CD4-positive, alpha-beta T cell treated with Interleukin-17A for 4 hours (primary cell): ENCODE measurements at regions not wholly inside any gene's neighbourhood (a gene's known extent, or its start where the extent isn't known, plus 50 kb on each side); places are given as distances from the start of the nearest gene placed in this dataset.

ENCODE experiments used
- DNase-seq: peaks from one replicate; pipeline ENCODE4 v3.0.0-alpha.2; 2020; ENCODE audit warnings: mixed read lengths

DNA sequence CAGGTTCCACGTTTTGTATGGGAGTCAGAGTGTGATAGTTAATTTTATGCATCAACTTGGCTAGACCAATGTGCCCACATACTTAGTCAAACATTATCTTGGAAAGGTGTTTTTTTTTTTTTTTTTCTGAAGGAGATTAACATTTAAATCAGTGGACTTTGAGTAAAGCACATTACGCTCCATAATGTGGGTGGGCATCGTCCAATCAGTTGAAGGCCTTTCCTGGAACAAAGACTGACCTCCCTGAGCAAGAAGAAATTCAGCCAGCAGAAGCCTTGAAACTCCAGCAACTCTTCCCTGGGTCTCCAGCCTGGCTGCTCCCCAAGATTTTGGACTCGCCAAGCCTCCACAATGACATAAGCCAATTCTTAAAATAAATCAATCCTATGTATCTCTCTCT, 711.4 kb downstream of the MTRR start:
- no peak for DNase-seq

DNA sequence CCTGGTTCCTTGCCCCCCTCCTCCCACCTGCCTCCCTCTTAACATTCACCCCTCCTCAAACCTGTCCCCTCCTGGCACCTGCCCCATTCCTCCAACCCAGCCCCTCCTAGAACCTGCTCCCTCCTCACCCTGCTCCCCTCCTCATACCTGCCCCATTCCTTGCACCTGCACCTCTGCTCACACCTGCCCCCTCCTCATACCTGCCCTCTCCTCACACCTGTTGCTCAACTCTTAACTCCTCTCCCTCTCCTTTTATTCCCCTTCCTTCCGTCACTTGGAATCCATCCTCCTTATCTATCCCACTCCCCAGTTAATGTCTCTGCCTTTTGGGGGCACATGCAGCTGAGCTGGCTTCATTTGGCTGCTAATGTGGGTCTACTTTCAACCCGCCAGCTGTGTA, 712.1 kb downstream of the MTRR start:
- no peak for DNase-seq

DNA sequence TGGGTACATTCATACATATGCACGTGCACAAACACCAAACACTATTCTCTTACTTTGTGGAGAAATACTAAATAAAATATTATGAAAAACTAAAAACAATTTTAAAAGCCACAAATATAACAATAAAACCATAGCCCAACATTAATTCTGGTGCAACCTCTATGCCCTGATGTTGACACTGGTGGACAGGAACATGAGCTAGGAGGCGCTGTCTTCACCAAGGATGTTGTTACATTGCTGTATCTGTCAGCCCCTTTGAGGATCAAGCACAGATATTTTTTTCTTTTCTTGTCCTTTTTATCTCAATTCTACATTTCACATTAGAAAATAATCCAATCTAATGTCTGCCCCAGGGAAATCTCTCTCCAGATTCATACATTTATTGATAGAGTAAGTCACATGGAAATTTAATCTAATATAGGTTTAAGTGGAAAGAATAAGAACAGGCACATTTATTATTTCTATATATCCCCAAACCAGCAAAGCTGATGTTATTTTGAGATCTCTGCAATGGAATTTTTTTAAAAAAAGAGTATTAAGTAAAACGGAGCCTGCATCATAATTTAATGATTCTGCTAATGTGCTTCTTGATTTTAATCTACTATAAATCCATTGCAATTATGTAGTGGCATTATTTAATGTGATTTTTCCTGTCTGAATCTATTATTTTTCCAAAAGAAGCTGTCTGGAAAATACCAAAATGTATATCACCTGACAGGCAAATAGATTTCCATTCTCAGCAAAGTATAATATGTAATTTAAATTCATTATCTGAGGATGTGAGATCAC, 716.5 kb downstream of the MTRR start:
- no peak for DNase-seq

DNA sequence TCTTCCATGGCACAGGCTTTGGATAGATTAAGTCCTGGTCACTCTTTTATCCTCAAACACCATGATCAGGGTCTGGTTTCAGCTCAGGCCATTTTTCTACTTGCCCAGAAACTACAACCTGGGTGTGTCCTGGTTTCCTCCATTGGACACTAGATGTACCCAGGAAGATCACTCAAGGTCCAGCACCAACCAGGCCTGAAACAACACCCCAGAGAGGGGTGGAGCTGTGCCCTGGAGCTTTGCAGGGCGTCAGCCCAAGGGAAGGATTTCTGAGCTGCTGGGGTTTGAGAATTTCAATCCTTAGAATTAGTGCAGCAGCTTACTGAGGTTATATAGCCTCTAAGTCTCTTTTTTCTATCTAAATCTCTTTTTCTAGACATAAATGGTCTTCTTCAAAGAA, 722.0 kb downstream of the MTRR start:
- DNase-seq, result no peak

DNA sequence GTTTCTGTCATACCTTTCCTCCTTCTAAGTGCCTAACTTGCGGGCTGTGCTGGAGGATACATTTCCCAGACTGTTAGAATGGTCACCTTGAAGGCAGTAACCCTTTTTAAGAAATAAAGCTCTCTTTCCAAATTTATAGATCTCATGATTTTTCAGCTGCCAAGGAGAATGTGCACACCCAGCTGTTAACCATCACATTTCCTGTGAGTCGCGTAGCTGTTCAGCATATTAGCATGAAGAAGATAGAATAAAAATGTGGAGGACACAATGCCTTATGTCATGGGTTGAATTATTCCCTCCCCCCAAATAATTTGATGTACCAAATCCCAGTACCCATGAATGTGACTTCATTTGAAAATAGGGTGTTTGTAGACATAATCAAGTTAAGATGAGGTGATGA, 729.4 kb downstream of the MTRR start:
- DNase-seq, result no peak

DNA sequence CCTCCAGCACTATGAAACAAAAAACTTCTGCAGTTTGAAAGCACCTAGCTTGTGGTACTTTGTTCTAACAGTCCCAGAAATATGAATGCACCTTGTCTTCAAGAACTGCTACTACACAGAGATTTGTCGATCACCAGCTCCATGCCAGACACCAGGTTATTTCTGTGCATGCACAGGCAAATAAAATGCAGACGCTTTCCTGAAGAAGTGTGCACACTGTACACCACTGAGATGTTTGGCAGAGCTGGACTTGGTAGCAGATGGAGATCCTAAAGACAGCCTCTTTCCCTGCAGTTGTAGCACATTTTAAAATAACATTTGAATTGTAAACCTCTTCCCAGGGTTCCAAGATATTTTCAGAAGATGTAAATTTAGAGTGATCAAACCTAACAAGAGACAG, 730.0 kb downstream of the MTRR start:
- no peak for DNase-seq

DNA sequence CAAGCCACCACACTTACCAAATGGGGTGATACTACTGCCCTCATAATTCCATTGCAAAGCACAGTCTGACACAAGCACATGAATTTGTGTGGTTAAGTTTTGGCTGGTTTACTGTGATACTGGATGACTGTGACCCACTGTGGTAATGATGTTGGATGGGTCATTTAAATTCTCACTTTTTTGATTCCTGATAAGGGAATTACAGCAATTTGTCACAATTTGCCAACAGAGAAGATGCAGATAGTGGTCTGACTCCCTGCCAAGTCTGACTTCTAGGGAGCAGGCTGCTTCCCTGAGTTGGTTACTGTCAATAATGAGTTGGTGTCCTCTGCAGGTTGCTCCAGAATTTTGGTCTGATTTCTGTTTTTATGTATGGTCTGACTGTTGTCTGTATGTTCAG, 731.9 kb downstream of the MTRR start:
- no peak for DNase-seq

DNA sequence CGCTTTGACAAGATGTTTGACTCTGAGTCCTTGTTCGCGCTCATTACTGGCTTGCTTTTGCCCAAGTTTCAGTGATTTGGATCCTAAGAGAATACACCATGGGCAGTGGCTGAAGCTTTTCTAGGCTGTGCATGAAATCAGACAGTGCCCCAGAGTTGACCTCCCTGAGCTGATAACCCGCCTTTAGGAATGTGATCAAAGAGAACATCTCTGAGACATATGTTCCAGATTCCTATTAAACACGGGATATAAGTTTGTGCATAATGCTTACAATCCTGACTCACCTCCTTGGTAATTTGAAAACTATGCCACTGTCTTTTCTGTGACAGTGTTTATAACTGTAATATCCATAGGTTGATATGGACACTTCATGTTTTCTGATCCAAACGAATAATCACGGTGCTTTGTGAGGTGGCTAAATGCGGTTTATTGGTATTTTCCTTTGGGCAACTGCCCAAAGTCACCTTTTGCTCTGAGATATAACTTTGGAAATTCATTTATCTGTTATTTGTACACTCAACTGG, 732.9 kb downstream of the MTRR start:
- no peak for DNase-seq

DNA sequence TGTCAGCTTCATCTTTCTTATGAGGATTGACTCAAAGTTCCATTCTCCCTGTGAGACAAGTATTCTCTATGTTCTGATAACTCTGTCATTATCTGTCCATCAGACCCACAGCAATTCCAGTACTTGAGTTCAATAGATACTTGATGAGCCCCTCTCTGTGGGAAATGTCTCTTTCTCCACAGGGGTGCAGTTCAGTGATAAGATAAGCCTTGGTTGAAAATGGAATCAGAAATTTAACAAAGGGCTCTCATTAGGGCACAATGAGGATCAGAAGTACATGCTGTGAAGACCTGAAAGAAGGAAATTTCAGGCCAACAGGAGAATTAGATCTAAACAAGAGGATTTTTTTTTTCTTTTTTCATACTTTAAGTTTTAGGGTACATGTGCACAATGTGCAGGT, 737.3 kb downstream of the MTRR start:
- DNase-seq, result no peak

DNA sequence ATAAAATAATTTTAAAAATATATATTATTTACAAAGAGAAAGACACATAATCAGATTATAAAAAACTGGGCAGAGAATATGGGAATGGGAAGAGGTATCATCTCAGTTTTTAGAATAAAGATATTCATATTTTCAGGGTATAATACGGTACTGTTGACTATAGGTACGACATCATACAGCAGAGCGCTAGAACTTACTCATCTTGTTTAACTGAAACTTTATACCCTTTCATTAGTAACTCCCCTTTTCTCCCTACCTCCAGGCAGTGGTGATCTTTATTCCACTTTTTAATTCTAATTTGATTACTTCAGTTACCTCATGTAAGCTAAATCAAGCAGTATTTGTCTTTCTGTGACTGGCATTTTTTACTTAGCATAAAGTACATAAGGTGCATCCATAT, 742.1 kb downstream of the MTRR start:
- DNase-seq, result no peak

DNA sequence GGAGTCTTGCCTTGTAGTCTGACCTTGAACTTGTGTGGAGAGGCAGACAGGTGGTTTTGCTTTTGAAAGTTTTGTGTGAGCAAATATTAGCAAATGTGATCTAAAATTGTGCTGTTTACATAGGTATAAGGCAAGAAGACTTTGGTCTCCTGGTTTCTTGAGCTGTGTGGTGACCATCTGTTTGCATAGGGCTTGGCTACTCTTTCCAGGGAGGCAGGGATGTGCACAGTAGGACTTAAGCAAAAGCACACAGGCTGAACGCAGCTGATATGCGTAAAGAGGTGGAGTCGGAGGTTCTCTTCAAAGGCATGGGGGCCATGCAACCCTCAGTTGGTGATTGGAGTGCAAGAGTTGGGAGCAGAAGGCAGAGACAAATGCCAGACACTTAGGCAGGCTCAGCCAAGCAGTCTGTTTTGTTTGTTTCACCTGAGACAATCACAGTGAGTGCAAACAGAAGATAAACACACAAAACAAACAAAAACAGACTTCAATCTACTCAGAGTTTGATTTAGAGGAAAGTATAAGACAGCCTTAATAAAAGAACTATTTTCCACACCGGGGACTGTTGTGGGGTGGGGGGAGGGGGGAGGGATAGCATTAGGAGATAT, 744.2 kb downstream of the MTRR start:
- DNase-seq, result no peak

DNA sequence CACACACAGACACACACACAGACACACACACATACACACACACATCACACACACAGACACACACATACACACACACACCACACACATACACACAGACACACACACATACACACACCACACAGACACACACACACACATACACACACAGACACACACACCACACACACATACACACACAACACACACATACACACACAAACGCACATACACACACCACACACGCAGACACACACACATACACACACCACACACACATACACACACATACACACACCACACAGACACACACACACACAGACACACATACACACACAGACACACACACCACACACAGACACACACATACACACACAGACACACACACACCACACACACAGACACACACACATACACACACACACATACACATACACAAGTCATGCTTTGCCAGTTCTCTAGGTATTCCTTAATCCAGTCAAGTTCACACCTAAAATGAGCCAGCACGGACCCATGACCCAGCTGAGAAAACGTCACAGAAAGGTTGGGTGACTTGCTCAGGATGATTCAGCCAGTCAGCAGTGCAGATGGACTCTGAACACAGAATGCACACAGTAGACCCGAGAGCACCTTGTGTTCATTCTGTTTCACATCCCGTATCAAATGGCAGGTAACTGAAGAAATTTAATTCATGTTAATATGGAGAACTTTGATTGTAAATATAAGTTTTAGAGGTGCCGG, 746.4 kb downstream of the MTRR start:
- no peak for DNase-seq

DNA sequence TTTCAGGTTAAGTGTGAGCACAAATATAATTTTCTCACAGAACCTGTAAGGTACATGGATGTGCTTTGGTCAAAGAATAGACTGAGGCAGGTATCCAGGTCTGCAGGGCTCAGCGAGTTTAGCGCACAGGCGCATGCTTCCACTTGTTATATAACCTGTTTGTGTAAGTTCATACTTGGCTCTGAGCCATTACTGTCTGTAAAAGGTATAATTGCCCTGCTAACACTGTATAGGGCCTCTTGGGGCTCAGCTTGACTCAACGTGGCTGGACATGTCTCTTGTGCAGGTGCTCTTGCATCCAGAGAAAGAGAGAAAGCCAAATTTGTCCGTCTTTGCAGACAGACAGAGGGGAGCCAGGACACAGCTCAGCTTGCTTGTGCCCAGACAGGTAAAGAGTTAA, 759.6 kb downstream of the MTRR start:
- no peak for DNase-seq

DNA sequence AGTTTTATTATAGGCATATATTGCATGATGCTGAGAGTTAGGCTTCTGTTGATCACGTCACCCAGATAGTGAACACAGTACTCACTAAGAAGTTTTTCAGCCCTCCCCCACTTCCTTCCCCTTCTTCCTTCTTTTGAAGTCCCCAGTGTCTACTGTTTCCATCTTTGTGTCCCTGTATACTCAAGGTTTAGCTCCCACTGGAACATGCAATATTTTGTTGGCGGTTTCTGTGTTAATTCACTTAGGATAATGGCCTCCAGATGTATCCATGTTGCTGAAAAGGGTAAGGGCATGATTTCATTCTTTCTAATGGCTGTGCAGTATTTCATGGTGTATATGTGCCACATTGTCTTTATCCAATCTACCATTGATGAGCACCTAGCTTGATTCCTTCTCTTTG, 764.3 kb downstream of the MTRR start:
- no peak for DNase-seq

DNA sequence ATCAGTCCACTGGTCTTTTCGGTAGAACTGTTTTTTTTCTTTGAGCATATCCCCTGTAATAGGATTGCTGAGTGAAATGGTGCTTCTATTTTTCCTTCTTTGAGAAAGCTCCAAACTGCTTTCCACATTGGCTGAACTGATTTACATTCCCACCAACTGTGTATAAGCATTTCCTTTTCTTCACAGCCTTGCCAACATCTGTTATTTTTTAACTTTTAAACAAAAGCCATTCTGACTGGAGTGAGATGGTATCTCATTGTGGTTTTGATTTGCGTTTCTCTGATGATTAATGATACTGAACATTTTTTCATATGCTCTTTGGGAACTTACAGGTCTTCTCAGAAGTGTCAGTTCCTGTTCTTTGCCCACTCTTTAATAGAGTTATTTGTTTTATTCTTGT, 764.7 kb downstream of the MTRR start:
- DNase-seq, result no peak

DNA sequence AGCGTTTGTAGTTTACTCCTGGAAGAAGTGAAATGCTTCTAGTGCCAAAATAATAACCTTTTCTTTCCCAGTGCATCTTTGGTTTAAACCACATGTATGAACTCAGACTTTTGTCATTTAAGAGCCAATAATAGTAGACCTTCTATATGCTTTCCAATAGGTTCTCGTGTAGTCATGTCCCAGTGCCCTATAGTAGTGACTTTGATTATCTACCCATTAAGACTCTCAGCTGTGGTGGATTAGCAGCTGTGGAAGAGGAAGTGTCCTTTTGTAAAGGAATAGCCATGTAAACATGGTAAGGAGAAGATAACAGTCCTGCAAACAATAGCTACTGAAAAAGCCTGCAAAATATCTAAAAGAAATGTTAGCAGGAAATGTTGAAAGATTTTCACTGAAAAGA, 765.3 kb downstream of the MTRR start:
- DNase-seq, result no peak

DNA sequence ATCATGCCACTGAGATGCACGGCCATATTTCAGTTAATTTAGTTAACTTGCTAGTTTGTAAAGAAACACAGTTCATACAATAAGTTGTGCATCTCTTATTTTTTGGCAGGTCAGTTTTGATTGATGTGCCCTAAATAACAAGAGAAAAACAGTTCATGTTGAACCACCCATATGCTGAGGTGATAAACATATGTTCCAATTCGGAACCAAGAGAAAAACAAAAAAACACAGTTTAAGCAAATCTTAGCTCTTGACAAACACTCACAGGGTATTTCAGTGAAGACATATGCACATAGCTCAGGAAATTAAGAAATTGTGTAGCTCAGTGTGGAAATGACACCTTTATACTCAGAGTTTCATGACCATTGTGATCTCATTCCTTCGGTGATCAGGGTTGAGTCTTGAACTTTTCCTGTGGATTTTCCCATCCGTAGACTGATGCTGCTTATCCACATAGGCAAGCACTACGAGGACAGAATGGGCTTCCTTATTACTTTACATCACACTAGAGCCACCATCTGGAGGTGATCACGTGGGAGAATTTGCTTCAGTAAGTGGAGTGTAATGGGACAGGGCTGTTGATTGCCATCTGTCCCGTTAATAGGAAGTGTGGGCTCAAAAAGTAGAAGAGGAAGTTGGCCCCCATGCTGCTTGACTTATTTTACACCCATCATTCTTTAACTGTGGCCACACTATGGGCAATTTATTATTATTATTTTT, 773.0 kb downstream of the MTRR start:
- DNase-seq, result no peak

DNA sequence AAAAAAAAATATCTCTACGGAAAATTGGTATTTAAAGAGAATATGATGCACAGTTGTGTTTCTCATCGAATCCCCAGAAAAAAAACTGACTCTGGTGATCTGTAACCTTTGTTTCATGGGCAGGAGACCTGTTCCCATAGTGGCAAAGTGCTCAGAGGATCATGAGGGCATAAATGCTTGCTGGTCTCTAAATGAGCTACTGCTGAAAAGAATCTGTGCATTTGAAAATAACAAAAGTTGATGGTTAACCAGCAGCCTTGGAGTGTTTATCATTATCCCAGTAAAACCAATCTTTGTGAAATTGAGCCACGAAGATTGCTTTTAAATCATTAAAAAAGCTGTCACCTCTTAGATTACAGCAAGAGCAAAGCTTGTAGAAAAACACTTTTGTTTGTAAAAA, 775.4 kb downstream of the MTRR start:
- no peak for DNase-seq

DNA sequence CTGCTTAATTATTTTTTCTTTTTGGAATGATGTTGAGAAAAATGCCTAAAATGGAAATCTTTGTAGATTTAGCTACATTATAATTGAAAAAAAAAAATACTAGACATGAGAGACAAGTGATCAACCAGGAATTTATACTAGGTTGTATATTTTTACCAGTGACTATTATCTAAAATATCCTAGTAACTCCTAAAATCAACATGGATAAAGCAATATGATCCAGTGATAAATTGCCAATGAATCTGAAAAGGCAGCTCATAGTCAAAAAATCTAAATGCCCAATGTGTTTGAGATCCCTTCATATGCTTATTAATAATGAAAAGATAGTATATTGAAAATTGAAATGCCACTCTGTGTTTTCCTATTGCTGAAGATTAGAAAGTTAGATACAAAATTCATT, 778.2 kb downstream of the MTRR start:
- no peak for DNase-seq

DNA sequence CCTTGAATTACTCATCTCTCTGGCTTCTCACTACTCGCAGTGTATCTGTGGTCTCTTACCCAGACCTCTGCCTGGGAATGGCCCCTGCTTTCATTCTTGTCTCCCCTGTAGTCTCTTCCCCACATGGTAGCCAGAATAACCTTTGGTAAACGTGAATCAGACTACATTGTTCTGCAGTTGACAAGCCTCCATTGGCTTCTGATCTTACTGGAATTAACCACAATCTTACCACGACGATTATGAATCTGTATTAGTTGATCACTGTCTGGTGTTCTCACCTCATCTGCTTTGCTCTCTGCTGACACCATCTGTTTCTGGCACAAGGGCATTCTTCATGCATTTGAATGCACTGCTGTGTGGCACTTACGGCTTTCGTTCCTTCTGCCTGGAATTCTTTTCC, 781.2 kb downstream of the MTRR start:
- DNase-seq, result no peak

DNA sequence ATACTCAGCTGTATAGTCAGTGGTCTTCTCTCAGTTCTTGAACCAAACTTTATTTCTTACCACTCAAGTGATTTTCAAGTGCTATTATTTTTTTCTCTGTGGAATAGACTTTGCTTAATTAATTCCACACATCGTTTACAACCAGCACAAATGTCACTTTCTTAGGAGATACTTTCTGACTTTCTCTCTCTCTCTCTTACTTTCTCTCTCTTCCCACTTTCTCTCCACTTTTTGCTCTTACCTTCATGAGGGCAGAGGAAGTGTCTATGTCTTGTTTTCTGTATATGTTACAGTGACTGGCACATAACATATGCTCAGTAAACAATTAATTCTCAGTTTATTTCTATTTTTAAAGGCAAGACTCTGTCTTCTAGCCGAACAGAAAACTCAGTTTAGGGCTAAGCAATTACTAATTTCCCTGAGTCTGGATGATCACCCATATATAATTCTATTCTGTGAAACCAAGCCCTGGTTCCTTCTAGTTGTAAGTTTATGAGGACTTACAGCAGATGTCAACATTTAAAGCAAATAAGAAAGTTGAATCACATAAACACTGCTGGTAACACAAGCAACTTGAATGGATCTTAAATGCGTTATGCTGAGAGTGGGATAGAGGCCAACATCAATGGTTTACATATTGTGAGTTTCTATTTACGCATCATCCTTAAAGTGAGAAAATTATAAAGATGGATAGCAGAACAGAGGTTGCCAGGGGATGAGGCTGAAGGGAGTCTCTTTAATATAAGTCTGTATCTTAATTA, 791.4 kb downstream of the MTRR start:
- DNase-seq, result no peak

DNA sequence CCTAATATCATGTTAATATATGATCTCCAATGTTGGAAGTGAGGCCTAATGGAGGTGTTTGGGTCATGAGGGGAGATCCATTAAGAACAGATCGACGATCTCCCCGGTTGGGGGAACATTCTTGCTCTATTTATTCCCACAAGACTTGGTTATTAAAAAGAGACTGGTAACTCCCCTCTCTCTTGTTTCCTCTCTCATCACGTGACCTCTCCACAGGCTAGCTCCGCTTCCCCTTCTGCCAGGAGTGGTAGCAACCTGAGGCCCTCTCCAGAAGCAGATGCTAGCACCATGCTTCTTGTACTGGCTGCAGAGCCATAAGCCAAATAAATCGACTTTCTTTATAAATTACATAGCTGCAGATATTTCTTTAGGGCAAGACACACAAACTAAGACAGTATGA, 794.4 kb downstream of the MTRR start:
- DNase-seq, result no peak

DNA sequence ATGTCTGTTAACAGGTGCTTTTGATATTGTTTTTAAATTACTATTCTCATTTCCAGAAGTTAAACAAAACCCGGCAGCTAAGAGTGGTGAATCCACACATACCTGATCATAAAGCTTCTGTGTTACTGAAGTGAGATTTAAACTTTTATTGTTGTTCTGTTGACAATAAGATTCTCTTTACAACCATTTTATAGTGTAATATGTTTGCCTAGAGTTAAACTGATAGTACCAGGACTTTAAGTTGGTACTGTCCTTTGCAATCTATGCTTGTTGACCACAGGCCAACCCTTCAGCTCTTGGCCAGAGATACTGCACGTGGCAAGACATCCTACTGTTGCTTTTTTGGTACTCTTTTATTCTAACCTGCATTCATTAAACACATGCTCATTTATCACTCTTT, 806.2 kb downstream of the MTRR start:
- no peak for DNase-seq
